ENCODE measurements at regions not wholly inside any gene's neighbourhood (a gene's known extent, or its start where the extent isn't known, plus 50 kb on each side); places are given as distances from the start of the nearest gene placed in this dataset.

- no peak for TF ChIP-seq CTCF (IDR thresholded peaks at IDR 0.05; ENCODE audit: control insufficient read depth, extremely low read depth, insufficient read depth)
- no peak overlapping the region for H3K4me3 ChIP-seq (ENCODE audit: low read depth, low read length)
- no peak for DNase-seq (ENCODE audit: low read depth)
Measured at GRCh38 chr1:99516141-99516540, 129.8 kb upstream of the PALMD start.

GRCh38 chr1:99520121-99520520 lies 125.8 kb upstream of the PALMD start:
- TF ChIP-seq CTCF (IDR thresholded peaks at IDR 0.05; ENCODE audit: control insufficient read depth, extremely low read depth, insufficient read depth): no peak
- no peak overlapping the region for H3K4me3 ChIP-seq (ENCODE audit: low read depth, low read length)
- no peak for DNase-seq (ENCODE audit: low read depth)

- no peak overlapping the region for H3K4me3 ChIP-seq (ENCODE audit: low read depth, low read length)
- TF ChIP-seq CTCF (IDR thresholded peaks at IDR 0.05; ENCODE audit: control insufficient read depth, extremely low read depth, insufficient read depth): no peak
- DNase-seq (ENCODE audit: low read depth): no peak
Measured at GRCh38 chr1:99525331-99525730, 120.6 kb upstream of the PALMD start.

GRCh38 chr1:99527078-99527477 lies 118.8 kb upstream of the PALMD start:
- H3K4me3 ChIP-seq (ENCODE audit: low read depth, low read length): no peak overlapping the region
- peak; percentile 52 for TF ChIP-seq CTCF (IDR thresholded peaks at IDR 0.05; ENCODE audit: control insufficient read depth, extremely low read depth, insufficient read depth)
- DNase-seq (ENCODE audit: low read depth): no peak

GRCh38 chr1:99527545-99527944 lies 118.4 kb upstream of the PALMD start:
- H3K4me3 ChIP-seq (ENCODE audit: low read depth, low read length): no peak overlapping the region
- TF ChIP-seq CTCF (IDR thresholded peaks at IDR 0.05; ENCODE audit: control insufficient read depth, extremely low read depth, insufficient read depth): no peak
- DNase-seq (ENCODE audit: low read depth): no peak

GRCh38 chr1:99529002-99529401 lies 116.9 kb upstream of the PALMD start:
- no peak overlapping the region for H3K4me3 ChIP-seq (ENCODE audit: low read depth, low read length)
- no peak for DNase-seq (ENCODE audit: low read depth)
- no peak for TF ChIP-seq CTCF (IDR thresholded peaks at IDR 0.05; ENCODE audit: control insufficient read depth, extremely low read depth, insufficient read depth)

GRCh38 chr1:99531578-99532275 lies 114.2 kb upstream of the PALMD start:
- no peak overlapping the region for H3K4me3 ChIP-seq (ENCODE audit: low read depth, low read length)
- DNase-seq (ENCODE audit: low read depth): no peak
- TF ChIP-seq CTCF (IDR thresholded peaks at IDR 0.05; ENCODE audit: control insufficient read depth, extremely low read depth, insufficient read depth): no peak
